ENCODE measurements at regions not wholly inside any gene's neighbourhood (a gene's known extent, or its start where the extent isn't known, plus 50 kb on each side); places are given as distances from the start of the nearest gene placed in this dataset.

DNA sequence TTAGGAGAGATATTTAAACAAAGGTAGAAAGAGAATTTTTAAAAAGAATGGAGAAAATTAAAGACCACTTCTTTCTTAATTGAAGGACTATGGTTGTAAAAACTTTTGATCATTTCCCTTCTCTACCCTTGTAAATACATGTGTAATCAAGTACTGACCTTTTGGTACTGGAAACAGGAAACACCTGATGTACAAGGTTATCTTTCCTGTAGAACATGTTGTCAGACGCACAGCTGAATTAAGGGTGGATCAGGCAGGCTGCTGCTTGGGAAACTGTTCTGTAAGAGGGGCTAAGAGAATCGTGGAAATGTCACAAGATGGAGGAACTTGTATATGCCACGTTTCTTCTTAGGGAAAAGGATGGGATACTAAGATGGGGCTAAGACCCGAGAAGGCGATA is 341.6 kb downstream of the ZNF608 start:
- H3K9me3 Mint-ChIP-seq, result no peaks in the 10 kb centered on the region
- intact Hi-C loops (cut with micrococcal nuclease), result no loop called here
- CTCF ChIA-PET, result no interaction called here

DNA sequence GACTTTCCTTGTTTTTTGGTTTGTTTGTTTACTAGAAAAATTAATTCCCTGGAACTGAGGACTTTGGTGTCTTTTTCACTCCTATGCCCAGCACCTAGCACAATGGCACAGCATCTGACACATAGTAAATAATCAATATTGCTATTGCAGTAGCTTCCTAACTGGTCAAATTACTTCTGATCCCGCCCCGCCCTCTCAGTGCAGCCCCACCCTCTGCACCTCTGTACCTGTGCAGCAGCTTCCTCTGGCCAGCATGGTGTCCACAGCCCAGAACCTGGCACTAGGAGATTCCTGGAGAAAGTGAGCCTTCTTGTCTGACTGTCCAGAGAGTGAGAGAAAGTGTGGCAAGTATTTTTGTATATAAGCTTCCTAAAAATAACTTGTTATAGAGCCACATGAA is 343.2 kb downstream of the ZNF608 start:
- H3K36me3 Mint-ChIP-seq (ENCODE audit: low read depth), result no peaks in the 10 kb centered on the region
- CTCF ChIA-PET, result no interaction called here
- ATAC-seq, result no peak

More for the DNA sequence above, 341.6 kb downstream of the ZNF608 start:
- Mint-ChIP-seq H3K4me1 (ENCODE audit: low read depth) (no peaks in the 10 kb centered on the region), H3K27me3 (no peaks in the 10 kb centered on the region), H3K36me3 (ENCODE audit: low read depth) (no peaks in the 10 kb centered on the region), H3K4me3 (no peak overlapping the region), H3K27ac (no peak overlapping the region)
- DNase-seq (no peak), ATAC-seq (no peak)
- POLR2A ChIA-PET, result interaction anchor here (0.6 kb wide), 1 partner anchor 83 kb away, joined by 4 read pairs; no protein-coding TSS in a partner anchor
- TF ChIP-seq, protein P1, sequence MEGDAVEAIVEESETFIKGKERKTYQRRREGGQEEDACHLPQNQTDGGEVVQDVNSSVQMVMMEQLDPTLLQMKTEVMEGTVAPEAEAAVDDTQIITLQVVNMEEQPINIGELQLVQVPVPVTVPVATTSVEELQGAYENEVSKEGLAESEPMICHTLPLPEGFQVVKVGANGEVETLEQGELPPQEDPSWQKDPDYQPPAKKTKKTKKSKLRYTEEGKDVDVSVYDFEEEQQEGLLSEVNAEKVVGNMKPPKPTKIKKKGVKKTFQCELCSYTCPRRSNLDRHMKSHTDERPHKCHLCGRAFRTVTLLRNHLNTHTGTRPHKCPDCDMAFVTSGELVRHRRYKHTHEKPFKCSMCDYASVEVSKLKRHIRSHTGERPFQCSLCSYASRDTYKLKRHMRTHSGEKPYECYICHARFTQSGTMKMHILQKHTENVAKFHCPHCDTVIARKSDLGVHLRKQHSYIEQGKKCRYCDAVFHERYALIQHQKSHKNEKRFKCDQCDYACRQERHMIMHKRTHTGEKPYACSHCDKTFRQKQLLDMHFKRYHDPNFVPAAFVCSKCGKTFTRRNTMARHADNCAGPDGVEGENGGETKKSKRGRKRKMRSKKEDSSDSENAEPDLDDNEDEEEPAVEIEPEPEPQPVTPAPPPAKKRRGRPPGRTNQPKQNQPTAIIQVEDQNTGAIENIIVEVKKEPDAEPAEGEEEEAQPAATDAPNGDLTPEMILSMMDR (IDR thresholded peaks at IDR 0.05), result no peak

DNA sequence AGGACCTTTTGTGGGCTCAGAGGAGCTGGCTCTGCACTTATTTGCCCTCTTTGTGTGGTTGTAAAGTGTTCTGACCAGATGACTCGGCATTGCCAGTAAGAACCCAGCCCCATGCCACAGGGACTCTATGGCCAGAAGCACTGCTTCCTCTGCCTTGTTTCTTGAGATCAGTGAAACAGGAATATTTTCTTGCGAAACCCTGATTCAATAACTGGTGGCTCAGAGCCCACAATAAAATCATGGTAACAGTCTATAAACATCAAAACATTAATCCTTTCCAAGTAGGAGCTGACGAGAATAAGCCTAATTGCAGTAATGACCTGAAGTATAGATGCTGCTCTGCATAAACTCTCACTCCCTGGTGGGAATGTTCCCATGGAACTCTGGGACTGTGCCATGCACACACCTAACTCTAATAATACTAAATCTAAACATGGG is 344.3 kb downstream of the ZNF608 start:
- ATAC-seq, result no peak
- no peak for DNase-seq
- ChIA-PET POLR2A (no interaction called here), CTCF (no interaction called here)
- Mint-ChIP-seq H3K27me3 (no peaks in the 10 kb centered on the region), H3K36me3 (ENCODE audit: low read depth) (no peaks in the 10 kb centered on the region), H3K9me3 (no peaks in the 10 kb centered on the region), H3K4me3 (no peak overlapping the region), H3K4me1 (ENCODE audit: low read depth) (no peaks in the 10 kb centered on the region), H3K27ac (no peak overlapping the region)
- TF ChIP-seq, protein P1 (IDR thresholded peaks at IDR 0.05), result no peak
- intact Hi-C loops (cut with micrococcal nuclease), result no loop called here

More for the DNA sequence above, 343.2 kb downstream of the ZNF608 start:
- Mint-ChIP-seq H3K4me3 (no peak overlapping the region), H3K27ac (no peak overlapping the region), H3K27me3 (no peaks in the 10 kb centered on the region), H3K4me1 (ENCODE audit: low read depth) (no peaks in the 10 kb centered on the region), H3K9me3 (no peaks in the 10 kb centered on the region)
- no peak for DNase-seq
- POLR2A ChIA-PET, result no interaction called here
- TF ChIP-seq, protein P1 (IDR thresholded peaks at IDR 0.05), result no peak
- intact Hi-C loops (cut with micrococcal nuclease), result no loop called here

DNA sequence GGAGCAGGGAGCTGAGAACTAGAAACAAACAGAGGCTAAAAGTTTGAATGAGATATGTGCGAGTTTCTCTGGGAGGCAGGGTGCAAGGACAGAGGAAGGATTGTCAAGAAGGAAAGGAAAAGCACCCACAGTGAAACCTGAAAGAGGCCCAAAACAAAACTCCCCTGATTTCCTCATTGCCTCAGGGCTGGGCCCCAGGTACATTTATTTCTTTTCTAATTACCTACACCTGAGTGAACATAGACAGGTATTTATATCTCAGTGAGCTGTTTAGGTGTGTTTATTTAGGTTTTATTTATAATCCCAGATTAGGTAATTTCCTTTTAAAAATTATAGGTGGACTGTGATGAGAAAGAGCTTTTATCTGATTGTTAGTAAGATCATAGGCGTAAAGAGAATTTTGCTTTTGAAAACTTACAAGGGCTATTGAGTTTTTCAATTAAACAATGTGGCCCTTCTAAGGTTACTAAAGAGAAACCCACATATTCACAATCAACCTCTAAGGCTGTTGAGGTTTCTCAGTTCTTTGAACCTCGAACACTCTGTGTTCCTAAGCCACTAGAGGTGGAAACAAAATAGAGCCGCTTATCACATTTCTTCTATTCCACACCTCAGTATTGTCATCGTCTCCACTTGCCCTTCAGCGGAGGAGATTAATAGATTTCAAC is 344.8 kb downstream of the ZNF608 start:
- Mint-ChIP-seq H3K36me3 (ENCODE audit: low read depth) (no peaks in the 10 kb centered on the region), H3K9me3 (no peaks in the 10 kb centered on the region), H3K27me3 (no peaks in the 10 kb centered on the region), H3K27ac (no peak overlapping the region), H3K4me3 (no peak overlapping the region), H3K4me1 (ENCODE audit: low read depth) (no peaks in the 10 kb centered on the region)
- CTCF ChIA-PET, result no interaction called here
- POLR2A ChIA-PET, result no interaction called here
- TF ChIP-seq, protein P1 (IDR thresholded peaks at IDR 0.05), result no peak
- intact Hi-C loops (cut with micrococcal nuclease), result no loop called here
- DNase-seq (no peak), ATAC-seq (no peak)

DNA sequence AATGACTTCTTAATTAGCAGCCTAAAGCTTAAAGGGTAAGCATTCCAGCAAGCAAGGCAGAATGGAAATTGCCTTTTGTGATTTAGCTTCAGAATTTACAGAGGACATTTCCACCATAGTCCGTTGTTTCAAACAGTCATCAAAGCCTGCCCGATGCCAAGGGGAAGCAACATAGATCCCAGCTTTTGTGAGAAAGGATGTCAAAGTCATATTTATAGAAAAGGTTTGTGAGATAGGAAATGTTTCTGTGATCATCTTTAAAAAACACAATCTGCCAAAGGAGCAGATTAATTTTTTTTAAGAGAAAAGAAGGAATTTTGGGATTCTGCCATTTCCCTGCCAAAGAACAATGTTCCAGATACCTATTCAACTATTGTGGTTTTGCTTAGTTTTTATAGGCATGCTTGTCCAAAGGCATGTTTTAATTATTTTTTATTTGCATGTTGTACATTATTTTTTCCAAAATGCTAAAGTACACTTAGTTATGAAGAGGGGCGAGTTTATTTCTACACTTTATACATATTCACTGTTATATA is 346.9 kb downstream of the ZNF608 start:
- intact Hi-C loops (cut with micrococcal nuclease), result no loop called here
- H3K9me3 Mint-ChIP-seq, result no peaks in the 10 kb centered on the region
- H3K27ac Mint-ChIP-seq, result no peak overlapping the region
- TF ChIP-seq, protein P1 (IDR thresholded peaks at IDR 0.05), result no peak
- no peak for DNase-seq
- H3K36me3 Mint-ChIP-seq (ENCODE audit: low read depth), result no peaks in the 10 kb centered on the region
- ChIA-PET CTCF (no interaction called here), POLR2A (no interaction called here)
- no peaks in the 10 kb centered on the region for H3K4me1 Mint-ChIP-seq (ENCODE audit: low read depth)
- ATAC-seq, result no peak
- H3K4me3 Mint-ChIP-seq, result no peak overlapping the region
- H3K27me3 Mint-ChIP-seq, result no peaks in the 10 kb centered on the region
